CD14-positive monocyte (primary cell): ENCODE measurements at regions not wholly inside any gene's neighbourhood (a gene's known extent, or its start where the extent isn't known, plus 50 kb on each side); places are given as distances from the start of the nearest gene placed in this dataset.

ENCODE experiments used
- DNase-seq, 3 donors: peaks; one replicate each; pipeline ENCODE4 v3.0.0-alpha.2; 2011 to 2022
- H2AFZ ChIP-seq: 2 replicates; pipeline ENCODE4 v1.6.0; 2012; ENCODE audit warnings: mild to moderate bottlenecking, low read depth, low read length, inconsistent platforms; ENCODE audit not compliant: insufficient read depth, poor library complexity, severe bottlenecking
- H3K27ac ChIP-seq, 2 donors: 1 replicate in 1 of 2; 2 replicates in 1 of 2; pipeline ENCODE4 v1.5.1; 2012 to 2013; ENCODE audit warnings: low read length in 2 of 2, control low read depth in 1 of 2, inconsistent platforms in 1 of 2, low read depth in 1 of 2, mild to moderate bottlenecking in 1 of 2
- H3K27me3 ChIP-seq, 2 donors: one replicate each; pipeline versions ENCODE4 v1.6.0 to v1.6.1; 2011 to 2013; ENCODE audit warnings: low read length in 2 of 2; ENCODE audit not compliant: control insufficient read depth in 2 of 2, insufficient read depth in 2 of 2
- H3K36me3 ChIP-seq, 2 donors: replicated peaks in 1 of 2; 1 replicate in 1 of 2; 2 replicates in 1 of 2; pipeline versions ENCODE4 v1.5.1 to v1.6.1; 2012 to 2013; ENCODE audit warnings: low read length in 2 of 2, control low read depth in 1 of 2, inconsistent platforms in 1 of 2, mild to moderate bottlenecking in 1 of 2; ENCODE audit not compliant: insufficient read depth in 2 of 2, control insufficient read depth in 1 of 2
- H3K4me1 ChIP-seq, 2 donors: 1 replicate in 1 of 2; 2 replicates in 1 of 2; pipeline versions ENCODE4 v1.5.1 to v1.6.1; 2012 to 2013; ENCODE audit warnings: low read length in 2 of 2, control low read depth in 1 of 2, inconsistent platforms in 1 of 2, mild to moderate bottlenecking in 1 of 2, moderate library complexity in 1 of 2; ENCODE audit not compliant: insufficient read depth in 2 of 2, control insufficient read depth in 1 of 2
- H3K4me2 ChIP-seq: replicated peaks from 2 replicates; pipeline ENCODE3; 2012; ENCODE audit warnings: low read length, moderate library complexity, mild to moderate bottlenecking; ENCODE audit not compliant: poor library complexity, severe bottlenecking; ENCODE audit errors: extremely low read depth
- H3K4me3 ChIP-seq, 3 experiments: fragments of 200-600 bp in 1 of 3; sonication (generic) in 1 of 3; replicated peaks in 1 of 3; 1 replicate in 2 of 3; 2 replicates in 1 of 3; pipeline ENCODE4 v1.5.1; 2011 to 2013; ENCODE audit warnings: low read length in 3 of 3, mild to moderate bottlenecking in 3 of 3, control low read depth in 2 of 3, low read depth in 2 of 3, inconsistent platforms in 1 of 3, moderate library complexity in 1 of 3
- H3K79me2 ChIP-seq: 2 replicates; pipeline ENCODE4 v1.6.0; 2012; ENCODE audit warnings: mild to moderate bottlenecking, control low read depth, inconsistent platforms, low read length, moderate library complexity; ENCODE audit not compliant: insufficient read depth
- H3K9ac ChIP-seq: 2 replicates; pipeline ENCODE4 v1.6.0; 2017; ENCODE audit warnings: low read length, mild to moderate bottlenecking; ENCODE audit not compliant: insufficient read depth, poor library complexity, severe bottlenecking
- H3K9me3 ChIP-seq, 2 donors: replicated peaks in 1 of 2; 1 replicate in 1 of 2; 2 replicates in 1 of 2; pipeline versions ENCODE4 v1.5.1 to v1.6.1; 2012 to 2013; ENCODE audit warnings: low read length in 2 of 2, control low read depth in 1 of 2; ENCODE audit not compliant: control insufficient read depth in 1 of 2, insufficient read depth in 1 of 2
- H4K20me1 ChIP-seq: 2 replicates; pipeline ENCODE4 v1.6.0; 2012; ENCODE audit warnings: mild to moderate bottlenecking, low read length, control low read depth, moderate library complexity; ENCODE audit not compliant: insufficient read depth
- H3K27ac Mint-ChIP-seq, 7 donors: one replicate each; pipeline ENCODE4 v1.8.0; 2020; ENCODE audit warnings: mild to moderate bottlenecking in 7 of 7, mixed read lengths in 7 of 7, moderate library complexity in 6 of 7, inconsistent platforms in 2 of 7
- H3K27me3 Mint-ChIP-seq, 3 donors: one replicate each; pipeline ENCODE4 v1.8.0; 2021 to 2022; ENCODE audit warnings: low read depth in 3 of 3, mild to moderate bottlenecking in 3 of 3, mixed read lengths in 3 of 3, moderate library complexity in 3 of 3, inconsistent platforms in 1 of 3
- H3K36me3 Mint-ChIP-seq, 2 donors: one replicate each; pipeline ENCODE4 v1.8.0; 2020; ENCODE audit warnings: mixed read lengths in 2 of 2, inconsistent platforms in 1 of 2, mild to moderate bottlenecking in 1 of 2
- H3K4me1 Mint-ChIP-seq: one replicate; pipeline ENCODE4 v1.8.0; 2020; ENCODE audit warnings: mild to moderate bottlenecking, mixed read lengths
- H3K4me3 Mint-ChIP-seq, 2 donors: one replicate each; pipeline ENCODE4 v1.8.0; 2020; ENCODE audit warnings: mild to moderate bottlenecking in 2 of 2, mixed read lengths in 2 of 2, moderate library complexity in 1 of 2
- H3K9me3 Mint-ChIP-seq, 7 donors: one replicate each; pipeline ENCODE4 v1.8.0; 2020 to 2022; ENCODE audit warnings: mixed read lengths in 7 of 7, mild to moderate bottlenecking in 6 of 7, moderate library complexity in 6 of 7, inconsistent platforms in 2 of 7
- WGBS: methylation state at CpG from one replicate; pipeline ENCODE4 v1.1.5; 2013; ENCODE audit warnings: missing lambda C conversion rate; ENCODE audit not compliant: insufficient coverage; 5-methylcytosine and 5-hydroxymethylcytosine counted together
- intact Hi-C, 2 donors: fragments of 100-400 bp; cut with micrococcal nuclease; formaldehyde crosslinking; loops; one replicate each; pipeline versions ENCODE4 v1.15.0 to v1.15.1; 2023
- TF ChIP-seq, protein P1 (sequence below): fragments of 200-600 bp; IDR thresholded peaks from one replicate; pipeline ENCODE4 v1.8.0; 2022; ENCODE audit warnings: antibody characterized with exemption, mild to moderate bottlenecking

- H3K4me3 ChIP-seq: no peak overlapping the region
- peaks cover 10 to 21% of the 10 kb centered on the region in 2 donors for H3K9me3 ChIP-seq
- Mint-ChIP-seq H3K27ac (peak overlapping the region in 1 of 7 donors; percentile 47), H3K36me3 (peaks cover 0 to 2% of the 10 kb centered on the region in 2 donors), H3K27me3 (peaks cover 26 to 65% (median 44%) of the 10 kb centered on the region in 3 donors), H3K4me1 (peaks cover 21% of the 10 kb centered on the region), H3K4me3 (no peak overlapping the region), H3K9me3 (peaks cover 10 to 24% (median 14%) of the 10 kb centered on the region in 7 donors)
- H3K27me3 ChIP-seq: peaks cover 22 to 46% of the 10 kb centered on the region in 2 donors
- TF ChIP-seq, protein P1, sequence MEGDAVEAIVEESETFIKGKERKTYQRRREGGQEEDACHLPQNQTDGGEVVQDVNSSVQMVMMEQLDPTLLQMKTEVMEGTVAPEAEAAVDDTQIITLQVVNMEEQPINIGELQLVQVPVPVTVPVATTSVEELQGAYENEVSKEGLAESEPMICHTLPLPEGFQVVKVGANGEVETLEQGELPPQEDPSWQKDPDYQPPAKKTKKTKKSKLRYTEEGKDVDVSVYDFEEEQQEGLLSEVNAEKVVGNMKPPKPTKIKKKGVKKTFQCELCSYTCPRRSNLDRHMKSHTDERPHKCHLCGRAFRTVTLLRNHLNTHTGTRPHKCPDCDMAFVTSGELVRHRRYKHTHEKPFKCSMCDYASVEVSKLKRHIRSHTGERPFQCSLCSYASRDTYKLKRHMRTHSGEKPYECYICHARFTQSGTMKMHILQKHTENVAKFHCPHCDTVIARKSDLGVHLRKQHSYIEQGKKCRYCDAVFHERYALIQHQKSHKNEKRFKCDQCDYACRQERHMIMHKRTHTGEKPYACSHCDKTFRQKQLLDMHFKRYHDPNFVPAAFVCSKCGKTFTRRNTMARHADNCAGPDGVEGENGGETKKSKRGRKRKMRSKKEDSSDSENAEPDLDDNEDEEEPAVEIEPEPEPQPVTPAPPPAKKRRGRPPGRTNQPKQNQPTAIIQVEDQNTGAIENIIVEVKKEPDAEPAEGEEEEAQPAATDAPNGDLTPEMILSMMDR: no peak
- no peaks in the 10 kb centered on the region for H3K36me3 ChIP-seq
- H3K4me1 ChIP-seq: peaks cover 10 to 12% of the 10 kb centered on the region in 2 donors
- no peaks in the 10 kb centered on the region for H4K20me1 ChIP-seq
- intact Hi-C loops: no loop called here
- no peak overlapping the region for H3K4me2 ChIP-seq
- DNase-seq: no peak
- no peak overlapping the region for H2AFZ ChIP-seq
- H3K27ac ChIP-seq: no peak overlapping the region
- H3K9ac ChIP-seq: no peak overlapping the region
- no peaks in the 10 kb centered on the region for H3K79me2 ChIP-seq
Measured at GRCh38 chr21:38678827-38679226, 126.9 kb upstream of the ETS2 start.

DNA sequence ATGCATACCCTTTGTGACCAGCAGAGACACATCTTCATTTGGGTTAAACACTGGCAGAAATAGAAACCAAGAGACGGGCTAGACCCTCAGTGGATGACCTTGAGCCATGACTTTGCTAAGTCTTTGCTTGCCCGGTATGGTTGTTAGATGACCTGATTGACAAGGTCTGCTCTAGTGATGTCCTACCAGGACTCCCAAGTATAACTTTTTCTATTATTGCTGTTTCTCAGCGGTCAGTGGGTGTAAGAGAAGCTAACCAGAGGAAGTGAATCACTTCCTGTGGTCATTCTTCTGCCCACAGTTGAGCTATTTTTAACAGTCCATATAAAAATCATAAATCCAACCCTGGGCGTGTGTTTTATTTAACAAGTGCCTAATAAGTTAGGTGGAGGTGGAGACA is 126.2 kb upstream of the ETS2 start:
- no peaks in the 10 kb centered on the region for H3K36me3 ChIP-seq
- no peak overlapping the region for H3K27ac ChIP-seq
- no peak overlapping the region for H3K9ac ChIP-seq
- intact Hi-C loops: no loop called here
- peak; percentile 39 to 64 (median 51) for DNase-seq
- Mint-ChIP-seq H3K27ac (peak overlapping the region in 3 of 7 donors; percentile 31 to 59 (median 49)), H3K4me3 (peak overlapping the region in 1 of 2 donors; percentile 72), H3K27me3 (peaks cover 27 to 70% (median 46%) of the 10 kb centered on the region in 3 donors), H3K9me3 (peaks cover 10 to 26% (median 14%) of the 10 kb centered on the region in 7 donors), H3K4me1 (peaks cover 21% of the 10 kb centered on the region), H3K36me3 (peaks cover 0 to 2% of the 10 kb centered on the region in 2 donors)
- H3K27me3 ChIP-seq: peaks cover 22 to 48% of the 10 kb centered on the region in 2 donors
- no peaks in the 10 kb centered on the region for H3K79me2 ChIP-seq
- H4K20me1 ChIP-seq: no peaks in the 10 kb centered on the region
- H2AFZ ChIP-seq: no peak overlapping the region
- 50% methylated on average over 1 of the region's 4 CpGs for WGBS
- peak overlapping the region in 1 of 3 experiments; percentile 3 for H3K4me3 ChIP-seq
- TF ChIP-seq, protein P1: no peak
- H3K9me3 ChIP-seq: peaks cover 10 to 21% of the 10 kb centered on the region in 2 donors
- H3K4me2 ChIP-seq: peak overlapping the region; percentile 17
- H3K4me1 ChIP-seq: peaks cover 10 to 12% of the 10 kb centered on the region in 2 donors
